ENCODE measurements at regions not wholly inside any gene's neighbourhood (a gene's known extent, or its start where the extent isn't known, plus 50 kb on each side); places are given as distances from the start of the nearest gene placed in this dataset.

- H3K9me2 ChIP-seq (ENCODE audit: insufficient read depth, low read length): no peaks in the 10 kb centered on the region
- no peaks in the 10 kb centered on the region for H4K20me1 ChIP-seq (ENCODE audit: insufficient read depth)
- H3K9me3 ChIP-seq (ENCODE audit: low read length): no peaks in the 10 kb centered on the region
- H3K9ac ChIP-seq (ENCODE audit: low read length): no peak overlapping the region
- no peaks in the 10 kb centered on the region for H3K36me3 ChIP-seq (ENCODE audit: insufficient read depth, low read length)
- H3K4me3 ChIP-seq (ENCODE audit: low read length): no peak overlapping the region
- H3K27ac ChIP-seq (ENCODE audit: low read length): no peak overlapping the region
- no peak overlapping the region for H2AFZ ChIP-seq (ENCODE audit: low read depth, low read length)
- TF ChIP-seq MXI1 (conservative IDR thresholded peaks at IDR 0.05; ENCODE audit: poor library complexity, severe bottlenecking) (no peak), EP300 (conservative IDR thresholded peaks at IDR 0.05; ENCODE audit: poor library complexity, severe bottlenecking) (no peak), SMC3 (conservative IDR thresholded peaks at IDR 0.05; ENCODE audit: poor library complexity) (no peak), EZH2 (IDR thresholded peaks at IDR 0.05; ENCODE audit: borderline replicate concordance, insufficient read depth, low read length, poor library complexity, severe bottlenecking) (no peak), RAD21 (conservative IDR thresholded peaks at IDR 0.05) (no peak), CTCF (IDR thresholded peaks at IDR 0.05; ENCODE audit: poor library complexity, severe bottlenecking) (no peak), POLR2AphosphoS5 (IDR thresholded peaks at IDR 0.05) (no peak), TAF1 (IDR thresholded peaks at IDR 0.05; ENCODE audit: low read depth) (no peak), REST (IDR thresholded peaks at IDR 0.05; ENCODE audit: borderline replicate concordance) (no peak)
- H3F3A ChIP-seq (ENCODE audit: insufficient read depth, low read length, poor library complexity, severe bottlenecking): no peaks in the 10 kb centered on the region
- H3K4me2 ChIP-seq (ENCODE audit: low read length): no peak overlapping the region
- no peaks in the 10 kb centered on the region for H3K79me2 ChIP-seq (replicated peaks; ENCODE audit: insufficient read depth, low read length)
- H3K27me3 ChIP-seq (ENCODE audit: insufficient read depth, low read depth, low read length): no peaks in the 10 kb centered on the region
These were observed 764.4 kb upstream of the PCDH10 start for GRCh38 chr4:132384709-132385108.

- H3F3A ChIP-seq (ENCODE audit: insufficient read depth, low read length, poor library complexity, severe bottlenecking): no peaks in the 10 kb centered on the region
- no peak overlapping the region for H2AFZ ChIP-seq (ENCODE audit: low read depth, low read length)
- TF ChIP-seq TAF1 (IDR thresholded peaks at IDR 0.05; ENCODE audit: low read depth) (no peak), CTCF (IDR thresholded peaks at IDR 0.05; ENCODE audit: poor library complexity, severe bottlenecking) (no peak), MXI1 (conservative IDR thresholded peaks at IDR 0.05; ENCODE audit: poor library complexity, severe bottlenecking) (no peak), EP300 (conservative IDR thresholded peaks at IDR 0.05; ENCODE audit: poor library complexity, severe bottlenecking) (no peak), EZH2 (IDR thresholded peaks at IDR 0.05; ENCODE audit: borderline replicate concordance, insufficient read depth, low read length, poor library complexity, severe bottlenecking) (no peak)
- no peaks in the 10 kb centered on the region for H3K9me2 ChIP-seq (ENCODE audit: insufficient read depth, low read length)
- no peak overlapping the region for H3K4me3 ChIP-seq (ENCODE audit: low read length)
- no peaks in the 10 kb centered on the region for H3K79me2 ChIP-seq (replicated peaks; ENCODE audit: insufficient read depth, low read length)
- H3K27me3 ChIP-seq (ENCODE audit: insufficient read depth, low read depth, low read length): no peaks in the 10 kb centered on the region
- no peak overlapping the region for H3K4me2 ChIP-seq (ENCODE audit: low read length)
- H3K9ac ChIP-seq (ENCODE audit: low read length): no peak overlapping the region
- H3K27ac ChIP-seq (ENCODE audit: low read length): no peak overlapping the region
- H3K9me3 ChIP-seq (ENCODE audit: low read length): no peaks in the 10 kb centered on the region
- H4K20me1 ChIP-seq (ENCODE audit: insufficient read depth): no peaks in the 10 kb centered on the region
- no peaks in the 10 kb centered on the region for H3K36me3 ChIP-seq (ENCODE audit: insufficient read depth, low read length)
These were observed 763.0 kb upstream of the PCDH10 start for GRCh38 chr4:132386130-132386529.
